ENCODE measurements at regions not wholly inside any gene's neighbourhood (a gene's known extent, or its start where the extent isn't known, plus 50 kb on each side); places are given as distances from the start of the nearest gene placed in this dataset.
"Not testable (repeated sequence)": the region's sequence is repeated elsewhere in the genome, so short reads cannot be mapped to it uniquely, and the experiment has no call there.

DNA sequence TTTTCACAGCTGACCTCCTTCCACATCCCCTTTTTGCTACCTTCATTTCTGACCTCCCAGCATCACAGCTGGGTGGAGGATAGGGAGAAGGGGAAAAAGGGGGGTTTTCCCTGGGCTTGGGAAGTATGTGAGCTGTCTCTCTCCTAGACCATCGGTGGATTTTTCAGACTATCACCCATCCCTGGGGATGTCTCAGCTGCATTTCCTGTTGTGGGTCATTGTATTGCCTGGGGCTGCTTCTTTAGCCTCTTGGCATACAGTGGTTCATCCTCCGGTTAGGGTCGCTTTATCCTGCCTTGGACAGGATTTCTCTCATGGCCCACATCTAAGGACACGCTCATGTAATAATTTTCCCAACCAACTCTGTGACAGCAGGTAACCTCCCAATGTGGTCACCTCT lies 142.5 kb upstream of the ARG1 start:
- DNase-seq: no peak

DNA sequence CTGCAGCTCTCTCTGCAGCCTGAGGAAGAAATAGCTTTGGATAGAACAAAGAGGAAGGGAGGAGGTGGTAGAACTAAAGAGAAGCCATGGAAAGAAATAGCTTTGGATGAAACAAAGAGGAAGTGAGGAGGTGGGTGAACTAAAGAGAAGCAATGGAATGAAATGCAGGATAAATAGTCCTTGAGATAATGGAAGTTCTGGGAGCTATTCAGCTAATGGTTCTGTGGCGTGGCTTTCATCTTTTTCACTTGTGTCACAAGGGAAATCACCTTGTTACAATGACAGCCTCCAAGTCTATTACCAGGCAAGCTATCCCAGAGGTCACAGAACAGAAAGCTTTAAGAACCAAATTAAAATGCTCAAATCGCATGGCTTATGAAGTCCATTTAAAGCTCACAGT lies 141.3 kb upstream of the ARG1 start:
- DNase-seq: no peak

DNA sequence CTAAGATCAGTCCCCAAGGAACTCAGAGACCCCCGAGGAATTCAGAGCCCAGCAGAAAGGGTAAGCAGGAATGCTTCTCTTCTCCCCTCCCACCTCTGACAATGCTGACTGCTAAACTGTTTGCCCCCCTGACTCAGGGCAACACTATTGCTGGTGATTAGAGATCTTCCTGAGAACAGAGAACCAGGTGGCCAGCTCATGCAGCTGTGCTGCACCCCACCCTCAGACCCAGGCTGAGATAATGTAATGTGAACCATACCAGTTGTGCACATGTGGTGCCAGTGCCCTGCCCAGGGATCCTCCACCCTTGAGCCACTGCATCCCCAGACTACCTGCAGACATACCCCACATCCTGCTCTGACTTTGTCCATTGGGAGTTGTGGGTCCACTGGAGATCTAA lies 139.1 kb upstream of the ARG1 start:
- DNase-seq: no peak

DNA sequence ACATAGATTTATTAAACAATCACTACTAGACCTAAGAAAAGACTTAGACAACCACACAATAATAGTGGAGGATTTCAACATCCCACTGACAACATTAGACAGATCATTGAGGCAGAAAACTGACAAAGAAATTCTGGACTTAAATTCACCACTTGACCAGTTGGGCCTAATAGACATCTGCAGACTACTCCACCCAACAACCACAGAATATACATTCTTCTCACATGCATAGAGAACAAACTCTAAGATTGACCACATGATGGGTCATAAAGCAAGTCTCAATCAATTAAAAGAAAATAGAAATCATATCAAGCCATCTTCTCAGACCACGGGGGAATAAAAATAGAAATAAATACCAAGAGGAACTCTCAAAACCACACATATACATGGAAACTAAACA lies 136.7 kb upstream of the ARG1 start:
- DNase-seq: no peak

DNA sequence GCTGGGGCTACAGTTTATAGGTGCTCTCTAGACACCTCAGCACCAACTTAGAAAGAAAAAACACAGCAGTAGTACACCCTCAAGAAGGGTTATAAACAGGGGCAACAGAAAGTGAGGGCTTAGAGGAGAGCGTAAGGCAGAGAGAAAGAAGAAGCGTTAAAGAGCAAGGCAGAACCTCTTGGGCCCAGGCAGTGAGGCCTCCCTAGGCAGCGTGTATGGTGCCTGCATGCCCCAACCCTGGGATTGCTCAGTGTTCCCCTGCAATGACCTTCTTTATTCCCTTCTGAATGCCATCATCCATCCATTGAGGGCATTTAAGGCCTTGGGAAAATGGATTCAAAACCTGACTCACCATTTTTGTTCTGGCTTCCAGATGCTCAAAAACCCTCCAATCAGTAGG lies 130.0 kb upstream of the ARG1 start:
- DNase-seq: no peak

DNA sequence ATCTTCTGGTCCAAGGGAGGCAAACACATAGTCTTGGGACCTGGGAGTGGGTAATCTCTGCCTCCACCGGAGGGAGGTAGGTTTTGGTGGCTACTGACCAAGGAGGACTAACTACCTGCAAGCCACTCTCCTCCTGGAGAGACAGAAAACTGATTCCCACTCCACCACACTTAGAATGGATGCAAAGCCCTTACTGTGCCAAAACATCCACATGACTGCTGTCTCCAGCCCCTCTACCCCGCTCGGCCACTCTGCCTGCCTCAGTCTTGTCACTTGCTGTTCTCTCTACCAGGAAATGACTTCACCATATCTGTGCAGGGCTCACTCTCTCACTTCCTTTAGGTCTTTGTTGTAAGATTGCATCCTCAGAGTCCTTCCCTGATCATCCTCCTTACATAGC lies 129.5 kb upstream of the ARG1 start:
- no peak for DNase-seq

DNA sequence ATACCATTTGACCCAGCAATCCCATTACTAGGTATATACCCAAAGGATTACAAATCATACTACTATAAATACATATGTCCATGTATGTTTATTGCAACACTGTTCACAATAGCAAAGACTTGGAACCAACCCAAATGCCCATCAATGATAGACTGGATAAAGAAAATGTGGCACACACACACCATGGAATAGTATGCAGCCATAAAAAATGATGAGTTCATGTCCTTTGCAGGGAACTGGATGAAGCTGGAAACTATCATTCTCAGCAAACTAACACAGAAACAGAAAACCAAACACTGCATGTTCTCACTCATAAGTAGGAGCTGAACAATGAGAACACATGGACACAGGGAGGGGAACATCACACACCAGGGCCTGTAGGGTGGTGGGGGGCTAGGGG lies 127.7 kb upstream of the ARG1 start:
- DNase-seq: not testable (repeated sequence)

DNA sequence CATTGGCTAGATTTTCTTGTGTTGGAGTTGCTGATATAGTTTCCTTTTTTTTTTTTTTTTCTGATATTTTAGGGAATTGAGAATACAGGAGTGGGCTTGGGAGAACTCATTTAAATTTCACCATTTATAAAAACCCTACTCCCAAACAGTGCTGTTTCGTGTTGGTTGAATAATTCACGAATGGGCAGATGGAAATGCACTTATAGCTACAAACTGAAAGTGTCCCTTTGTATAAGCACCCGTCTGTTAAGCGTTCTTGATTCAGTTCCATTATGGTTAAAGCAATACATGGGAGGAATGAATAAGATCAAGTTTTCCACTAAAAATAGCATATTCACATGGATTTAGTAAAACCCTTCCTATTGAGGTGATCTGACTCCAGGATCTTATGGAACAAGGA lies 122.2 kb upstream of the ARG1 start:
- no peak for DNase-seq

DNA sequence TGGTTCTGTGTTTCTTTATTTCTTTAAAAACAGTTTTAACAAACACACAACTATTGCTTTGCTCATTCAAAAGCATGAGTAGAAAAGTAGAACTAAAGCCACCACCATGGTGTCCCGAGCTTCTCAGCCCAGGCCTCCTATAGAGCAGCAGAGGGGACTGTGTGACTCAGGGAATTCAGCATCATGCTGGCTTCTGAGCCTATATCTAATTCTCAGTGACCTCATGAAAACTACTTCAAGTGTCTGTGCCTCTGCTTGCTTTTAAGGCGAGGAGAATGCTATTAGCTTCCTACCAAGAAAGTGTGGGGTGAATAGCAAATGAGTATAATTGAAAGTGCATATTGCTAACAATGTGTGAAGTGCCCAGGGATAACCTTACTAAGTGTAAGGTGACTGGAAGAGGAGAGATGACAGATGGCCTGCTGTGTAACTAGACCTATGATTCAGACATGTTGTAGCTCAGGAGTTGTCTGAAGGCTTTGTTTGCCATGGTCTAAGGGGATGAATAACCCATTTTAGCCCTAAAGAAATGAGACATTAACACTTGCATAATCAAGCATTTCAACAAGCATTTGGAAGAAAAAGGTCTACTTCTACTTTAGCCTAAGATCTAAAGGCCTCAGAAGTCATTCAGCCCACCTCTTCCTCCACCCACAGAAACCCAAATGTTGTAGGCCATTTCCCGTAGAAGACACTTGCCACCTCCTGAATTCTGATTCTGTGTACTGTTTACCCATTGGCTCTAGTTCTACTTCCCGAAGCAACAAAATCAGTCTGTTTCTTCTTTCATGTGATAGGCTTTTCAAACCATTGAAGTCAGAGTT lies 121.5 kb upstream of the ARG1 start:
- DNase-seq: peak in 1 of 2 donors; percentile 9

DNA sequence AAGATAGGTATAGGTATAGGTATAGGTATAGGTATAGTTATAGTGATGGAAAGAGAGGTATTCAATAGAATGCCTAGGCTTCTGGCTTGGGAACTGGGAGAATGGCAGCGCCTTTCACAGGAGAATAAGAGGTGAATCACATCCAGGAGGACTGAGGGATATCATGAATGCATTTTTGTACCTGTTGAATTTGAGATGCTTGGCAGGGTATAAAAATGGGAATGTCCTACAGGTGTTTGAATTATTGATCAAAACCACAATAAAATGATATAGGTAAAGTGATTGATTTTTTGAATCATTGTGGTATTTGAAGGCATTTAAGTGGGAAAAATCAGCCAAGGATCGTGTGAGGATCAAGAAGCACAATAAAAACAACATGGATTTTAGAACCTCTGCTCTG lies 119.2 kb upstream of the ARG1 start:
- DNase-seq: no peak

DNA sequence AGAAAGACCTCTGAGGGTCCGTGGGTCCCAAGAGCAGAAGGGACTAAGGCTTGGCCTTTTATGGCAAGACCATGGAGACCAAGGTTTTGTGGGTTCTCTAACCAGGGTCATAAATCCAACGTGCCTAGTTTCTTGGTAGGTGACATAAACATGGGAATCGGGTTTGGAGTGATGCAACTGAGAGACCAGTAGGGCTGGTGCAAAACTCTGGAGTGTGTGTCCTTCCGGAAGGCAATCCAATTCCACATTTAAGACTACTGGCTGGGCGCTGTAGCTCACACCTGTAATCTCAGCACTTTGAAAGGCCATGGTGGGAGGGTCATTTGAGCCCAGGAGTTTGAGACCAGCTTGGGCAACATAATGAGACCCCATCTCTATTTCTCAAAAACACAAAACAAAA lies 116.5 kb upstream of the ARG1 start:
- DNase-seq: no peak

DNA sequence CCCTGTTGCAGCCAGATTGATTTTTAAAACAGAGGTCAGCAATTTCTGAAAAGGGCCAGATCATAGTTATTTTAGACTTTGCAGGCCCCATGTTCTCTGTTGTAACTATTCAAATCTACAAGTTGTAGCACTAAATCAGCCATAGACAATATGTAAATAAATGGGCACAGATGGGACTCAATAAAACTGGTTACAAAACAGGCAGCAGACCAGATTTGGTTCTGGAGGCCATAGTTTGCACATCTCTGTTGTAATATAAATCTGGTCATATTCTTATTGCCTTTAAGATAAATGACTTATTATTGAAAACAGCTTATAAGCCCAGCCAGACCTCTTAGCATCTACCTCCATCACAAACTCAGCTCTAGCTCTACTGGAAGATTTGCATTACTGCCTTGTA lies 114.0 kb upstream of the ARG1 start:
- DNase-seq: no peak

DNA sequence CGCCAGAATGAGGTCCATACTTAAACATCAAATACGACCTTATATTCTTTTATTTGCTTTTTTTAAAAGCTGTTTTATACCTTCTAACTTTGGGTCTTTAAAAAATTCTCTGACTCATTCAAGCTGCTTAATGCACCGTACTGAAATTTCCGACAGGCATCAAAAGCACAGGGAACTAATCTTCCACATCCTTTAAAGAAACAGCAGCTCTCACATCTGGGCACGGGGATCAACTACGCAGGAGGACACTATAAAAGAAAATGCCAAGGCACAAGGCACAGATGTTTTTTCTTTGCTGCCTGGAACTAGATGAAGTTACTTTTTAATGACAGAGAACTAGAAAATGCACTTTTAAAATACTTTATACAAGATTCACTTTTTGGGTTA lies 112.4 kb upstream of the ARG1 start:
- no peak for DNase-seq

DNA sequence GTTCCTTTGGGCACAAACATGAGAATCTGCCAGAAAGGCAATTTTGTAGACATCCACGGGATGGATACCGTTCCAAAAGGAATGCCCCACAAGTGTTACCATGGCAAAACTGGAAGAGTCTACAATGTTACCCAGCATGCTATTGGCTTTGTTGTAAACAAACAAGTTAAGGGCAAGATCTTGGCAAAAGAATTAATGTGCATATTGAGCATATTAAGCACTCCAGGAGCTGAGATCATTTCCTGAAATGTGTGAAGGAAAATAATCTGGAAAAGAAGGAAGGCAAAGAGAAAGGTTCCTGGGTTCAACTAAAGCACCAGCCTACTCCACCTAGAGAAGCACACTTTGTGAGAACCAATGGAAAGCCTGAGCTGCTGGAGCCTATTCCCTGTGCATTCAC lies 103.9 kb upstream of the ARG1 start:
- DNase-seq: no peak

DNA sequence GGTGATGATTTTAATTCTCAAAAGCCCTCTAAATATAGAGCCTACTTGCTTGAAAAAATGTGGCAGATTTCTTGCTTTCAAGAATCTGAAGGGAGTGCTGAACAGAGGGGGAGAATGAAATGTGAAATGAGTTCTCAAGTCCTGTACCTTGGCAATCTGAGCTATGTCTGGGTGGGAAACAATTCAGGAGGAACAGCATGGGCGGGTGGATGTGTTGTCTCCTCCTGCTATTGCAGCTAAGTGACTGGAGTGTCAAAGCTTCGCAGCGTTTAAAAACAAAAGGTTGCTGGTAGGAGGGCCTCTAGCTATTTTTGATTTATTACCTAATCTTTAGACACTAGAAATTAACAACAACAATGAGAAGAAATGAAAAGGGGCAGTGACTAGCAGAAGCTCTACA lies 102.5 kb upstream of the ARG1 start:
- no peak for DNase-seq

DNA sequence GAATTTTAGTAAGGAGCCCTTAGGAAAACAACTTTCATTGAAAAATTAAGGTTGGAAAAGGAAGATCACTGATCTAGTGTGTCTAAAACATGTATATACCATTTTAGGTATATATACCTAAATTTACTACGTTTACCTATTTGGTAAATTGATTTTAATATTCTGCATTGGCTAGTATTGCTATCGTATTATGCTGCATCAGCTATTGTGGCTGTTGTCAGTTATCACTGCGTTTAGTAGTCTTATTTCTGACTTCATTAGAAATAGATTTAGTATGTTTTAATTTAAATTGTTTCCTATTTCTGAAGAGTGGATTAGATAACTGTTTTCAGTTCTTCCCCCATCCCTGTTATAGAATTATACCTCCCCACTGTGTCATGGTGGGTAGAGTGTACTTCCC lies 101.7 kb upstream of the ARG1 start:
- DNase-seq: no peak

DNA sequence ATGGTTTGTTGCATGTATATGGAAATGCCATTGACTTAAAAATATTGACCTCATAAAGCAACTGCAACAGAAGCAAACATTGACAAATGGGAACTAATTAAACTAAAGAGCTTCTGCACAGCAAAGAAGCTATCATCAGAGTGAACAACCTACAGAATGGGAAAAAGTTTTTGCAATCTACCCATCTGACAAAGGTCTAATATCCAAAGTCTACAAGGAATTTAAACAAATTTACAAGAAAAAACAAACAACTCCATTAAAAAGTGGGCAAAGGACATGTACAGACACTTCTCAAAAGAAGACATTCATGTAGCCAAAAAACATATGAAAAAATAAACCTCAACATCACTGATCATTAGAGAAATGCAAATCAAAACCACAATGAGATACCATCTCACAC lies 99.7 kb upstream of the ARG1 start:
- DNase-seq: not testable (repeated sequence)

DNA sequence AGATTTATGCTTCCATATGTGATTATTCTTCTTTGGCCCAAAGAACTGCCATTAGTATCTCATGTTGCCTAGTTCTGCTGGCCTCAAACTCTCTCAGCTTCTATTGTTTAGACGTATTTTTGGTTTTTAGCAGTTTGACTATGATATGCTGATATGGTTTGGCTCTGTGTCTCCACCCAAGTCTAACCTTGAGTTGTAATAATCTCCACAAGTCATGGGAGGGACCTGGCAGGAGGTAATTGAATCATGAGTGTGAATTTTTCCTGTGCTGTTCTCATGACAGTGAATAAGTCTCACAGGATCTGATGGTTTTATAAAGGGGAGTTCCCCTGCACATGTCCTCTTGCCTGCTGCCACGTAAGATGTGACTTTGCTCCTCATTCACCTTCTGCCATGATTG lies 96.7 kb upstream of the ARG1 start:
- no peak for DNase-seq

DNA sequence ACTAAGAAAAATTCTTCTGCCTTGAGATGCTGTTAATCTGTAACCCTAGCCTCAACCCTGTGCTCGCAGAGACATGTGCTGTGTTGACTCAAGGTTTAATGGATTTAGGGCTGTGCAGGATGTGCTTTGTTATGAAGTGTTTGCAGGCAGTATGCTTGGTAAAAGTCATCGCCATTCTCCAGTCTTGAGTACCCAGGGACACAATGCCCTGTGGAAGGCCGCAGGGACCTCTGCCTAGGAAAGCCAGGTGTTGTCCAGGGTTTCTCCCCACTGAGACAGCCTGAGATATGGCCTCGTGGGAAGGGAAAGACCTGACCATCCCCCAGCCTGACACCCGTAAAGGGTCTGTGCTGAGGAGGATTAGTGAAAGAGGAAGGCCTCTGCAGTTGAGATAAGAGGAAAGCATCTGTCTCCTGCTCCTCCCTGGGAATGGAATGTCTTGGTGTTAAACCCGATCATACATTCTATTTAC lies 94.2 kb upstream of the ARG1 start:
- DNase-seq: not testable (repeated sequence)

DNA sequence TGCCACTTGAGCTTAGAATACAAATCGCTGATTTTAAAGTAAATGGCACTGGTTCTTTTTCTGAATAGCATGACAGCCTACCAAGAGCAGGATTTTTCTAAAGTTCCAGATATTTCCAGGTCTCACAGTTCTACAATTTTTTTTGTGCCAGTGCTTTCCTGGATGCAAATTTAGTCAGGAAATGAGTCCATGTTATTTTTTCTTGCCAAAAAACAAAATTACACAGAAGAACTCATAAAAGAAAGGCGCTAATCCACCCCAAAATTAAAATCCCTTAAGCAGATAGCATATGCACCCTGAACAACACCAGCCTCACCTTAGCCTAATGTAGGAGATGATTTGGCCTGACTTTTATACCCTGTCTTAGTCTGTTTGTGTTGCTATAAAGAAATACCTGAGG lies 86.4 kb upstream of the ARG1 start:
- DNase-seq: no peak

DNA sequence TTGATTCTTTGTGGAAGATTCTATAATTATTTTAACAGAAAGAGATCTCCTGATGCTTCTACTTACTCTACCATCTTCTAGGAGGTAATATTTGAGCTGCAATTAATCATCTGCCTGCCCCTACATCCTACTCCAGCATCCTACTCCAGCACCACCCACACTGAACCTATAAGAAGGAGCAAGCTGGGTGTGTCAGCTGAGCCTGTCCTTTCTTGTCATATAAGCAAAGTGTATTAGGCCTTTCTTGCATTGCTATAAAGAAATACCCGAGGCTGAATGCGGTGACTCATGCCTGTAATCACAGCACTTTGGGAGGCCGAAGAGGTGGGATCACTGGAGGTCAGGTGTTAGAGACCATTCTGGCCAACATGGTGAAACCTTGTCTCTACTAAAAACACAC lies 84.2 kb upstream of the ARG1 start:
- DNase-seq: no peak

DNA sequence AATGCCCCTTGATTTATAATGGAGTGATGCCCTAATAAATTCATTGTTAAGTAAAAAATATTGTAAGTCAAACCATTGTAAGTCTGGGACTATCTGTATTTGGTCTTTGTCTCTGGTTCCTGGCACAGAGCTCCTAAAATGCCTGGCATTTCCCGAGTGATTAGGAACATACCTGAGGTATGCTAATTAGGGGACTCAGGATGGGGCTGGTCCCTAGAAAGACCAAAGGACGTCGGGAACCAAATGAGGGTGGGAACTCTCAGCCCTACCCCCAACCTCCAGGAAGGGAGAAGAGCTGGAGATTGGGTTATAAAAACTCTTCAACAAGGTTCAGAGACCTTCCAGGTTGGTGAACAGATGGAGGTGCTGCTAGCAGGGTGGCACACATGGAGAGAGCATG lies 82.6 kb upstream of the ARG1 start:
- DNase-seq: no peak

DNA sequence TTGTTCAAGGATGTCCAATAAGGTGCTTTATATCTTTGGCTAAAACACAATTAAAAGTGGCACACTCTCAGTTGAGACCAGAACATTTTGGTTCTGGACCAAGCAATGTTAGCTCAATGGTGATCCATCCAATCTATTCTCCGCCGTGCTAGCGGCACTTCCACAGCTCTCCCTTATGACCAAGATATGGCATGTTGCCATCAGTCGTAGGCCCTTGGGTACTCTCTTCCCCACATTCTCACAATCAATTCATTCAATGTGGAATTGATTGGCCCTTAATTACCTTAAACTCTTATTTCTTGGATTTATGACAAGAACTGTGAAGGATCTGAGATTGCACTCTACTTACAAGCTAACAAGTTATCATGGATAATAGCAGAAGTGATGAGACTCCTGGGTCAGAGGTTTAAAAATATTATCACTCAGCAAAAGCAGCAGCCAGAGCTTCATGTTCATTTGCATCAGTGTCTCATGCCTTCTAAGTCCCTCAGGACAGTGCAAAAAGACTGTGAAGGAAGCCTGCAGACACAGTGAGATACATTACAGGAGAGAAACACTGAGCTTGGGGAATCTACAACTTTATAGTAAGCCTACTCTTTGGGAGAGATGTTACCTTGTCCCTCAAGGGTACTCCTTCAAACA lies 80.0 kb upstream of the ARG1 start:
- DNase-seq: no peak

DNA sequence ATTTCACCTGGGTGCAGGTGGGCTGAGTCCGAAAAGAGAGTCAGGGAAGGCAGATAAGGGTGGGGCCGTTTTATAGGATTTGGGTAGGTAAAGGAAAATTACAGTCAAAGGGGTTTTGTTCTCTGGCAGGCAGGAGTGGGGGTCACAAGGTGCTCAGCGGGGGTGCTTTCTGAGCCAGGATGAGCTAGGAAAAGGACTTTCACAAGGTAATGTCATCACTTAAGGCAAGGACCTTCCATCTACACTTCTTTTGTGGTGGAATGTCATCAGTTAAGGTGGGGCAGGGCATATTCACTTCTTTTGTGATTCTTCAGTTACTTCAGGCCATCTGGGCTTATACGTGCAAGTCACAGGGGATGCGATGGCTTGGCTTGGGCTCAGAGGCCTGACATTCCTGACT lies 68.6 kb upstream of the ARG1 start:
- not testable (repeated sequence) for DNase-seq

DNA sequence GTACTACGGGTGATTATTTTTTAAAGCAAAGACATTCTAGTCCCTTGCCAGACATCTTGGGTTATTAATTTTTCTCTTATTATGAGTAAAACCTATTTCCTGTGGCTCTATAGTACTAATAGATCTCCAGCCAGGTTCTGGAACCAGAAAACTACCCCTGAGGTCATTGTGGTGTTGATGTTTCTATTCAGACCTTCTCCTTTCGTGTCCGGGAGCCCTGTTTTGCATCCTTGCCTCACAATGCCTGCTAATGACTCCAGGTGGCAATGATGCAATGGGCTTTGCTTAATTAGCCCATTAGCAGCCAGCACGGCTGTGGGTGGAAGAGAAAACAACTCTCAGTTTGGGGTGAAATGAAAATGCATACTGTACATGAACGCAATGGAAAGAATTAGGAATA lies 62.9 kb upstream of the ARG1 start:
- DNase-seq: no peak
